Ishikawa (cell line): ENCODE measurements at regions not wholly inside any gene's neighbourhood (a gene's known extent, or its start where the extent isn't known, plus 50 kb on each side); places are given as distances from the start of the nearest gene placed in this dataset.

Source experiments
- CEBPB ChIP-seq: IDR thresholded peaks from 2 replicates; pipeline ENCODE4 v1.6.1; 2012
- CREB1 ChIP-seq: IDR thresholded peaks from 2 replicates; pipeline ENCODE4 v1.6.1; 2012; ENCODE audit warnings: low read depth
- EGR1 ChIP-seq: IDR thresholded peaks from 2 replicates; pipeline ENCODE4 v1.6.1; 2012
- EP300 ChIP-seq: IDR thresholded peaks from 2 replicates; pipeline ENCODE4 v1.6.1; 2012; ENCODE audit warnings: borderline replicate concordance
- FOXM1 ChIP-seq: IDR thresholded peaks from 2 replicates; pipeline ENCODE4 v1.6.1; 2012; ENCODE audit warnings: low read depth, borderline replicate concordance
- NFIC ChIP-seq: IDR thresholded peaks from 2 replicates; pipeline ENCODE4 v1.6.1; 2012
- RAD21 ChIP-seq: IDR thresholded peaks from 2 replicates; pipeline ENCODE4 v1.6.1; 2012; ENCODE audit warnings: low read depth
- TAF1 ChIP-seq: IDR thresholded peaks from 2 replicates; pipeline ENCODE4 v1.6.1; 2012; ENCODE audit warnings: low read depth, mild to moderate bottlenecking
- TCF12 ChIP-seq: IDR thresholded peaks from 2 replicates; pipeline ENCODE4 v1.6.1; 2012; ENCODE audit warnings: low read depth
- TEAD4 ChIP-seq: IDR thresholded peaks from 2 replicates; pipeline ENCODE4 v1.6.1; 2012
- YY1 ChIP-seq: IDR thresholded peaks from 2 replicates; pipeline ENCODE4 v1.6.1; 2012; ENCODE audit warnings: low read depth
- ZBTB7A ChIP-seq: IDR thresholded peaks from 2 replicates; pipeline ENCODE4 v1.6.1; 2012; ENCODE audit warnings: low read depth
- TF ChIP-seq, protein P1 (sequence below): IDR thresholded peaks from 2 replicates; pipeline ENCODE4 v1.6.1; 2012
- TF ChIP-seq, protein P2 (sequence below): IDR thresholded peaks from 2 replicates; pipeline ENCODE4 v1.6.1; 2012; ENCODE audit warnings: low read depth, mild to moderate bottlenecking
- TF ChIP-seq, protein P3 (sequence below): IDR thresholded peaks from 2 replicates; pipeline ENCODE4 v1.6.1; 2012

DNA sequence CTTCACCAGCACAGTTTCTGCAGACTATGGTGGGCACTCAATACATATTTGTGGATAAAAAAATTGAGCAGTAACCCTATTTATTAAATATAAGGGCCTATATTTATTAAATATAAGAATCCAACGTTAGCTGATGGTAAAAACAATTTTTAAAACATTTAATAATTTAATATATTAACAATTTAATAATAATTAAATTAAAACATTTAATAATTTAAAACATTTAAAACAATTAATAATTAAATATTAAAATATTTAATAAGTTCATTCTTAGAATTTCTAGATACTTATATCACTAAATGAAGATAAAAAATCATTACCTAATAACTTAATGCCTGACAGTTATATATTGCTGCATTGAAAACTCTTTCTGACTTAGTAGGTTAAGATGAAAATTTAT is 880.2 kb upstream of the EPHA6 start:
- TF ChIP-seq RAD21 (no peak), ZBTB7A (no peak), CREB1 (no peak), CEBPB (no peak), NFIC (no peak), TAF1 (no peak), EP300 (no peak), TCF12 (no peak), YY1 (no peak), EGR1 (no peak), FOXM1 (no peak), TEAD4 (no peak)
- TF ChIP-seq, protein P1, sequence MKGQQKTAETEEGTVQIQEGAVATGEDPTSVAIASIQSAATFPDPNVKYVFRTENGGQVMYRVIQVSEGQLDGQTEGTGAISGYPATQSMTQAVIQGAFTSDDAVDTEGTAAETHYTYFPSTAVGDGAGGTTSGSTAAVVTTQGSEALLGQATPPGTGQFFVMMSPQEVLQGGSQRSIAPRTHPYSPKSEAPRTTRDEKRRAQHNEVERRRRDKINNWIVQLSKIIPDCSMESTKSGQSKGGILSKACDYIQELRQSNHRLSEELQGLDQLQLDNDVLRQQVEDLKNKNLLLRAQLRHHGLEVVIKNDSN = no peak
- TF ChIP-seq, protein P2, sequence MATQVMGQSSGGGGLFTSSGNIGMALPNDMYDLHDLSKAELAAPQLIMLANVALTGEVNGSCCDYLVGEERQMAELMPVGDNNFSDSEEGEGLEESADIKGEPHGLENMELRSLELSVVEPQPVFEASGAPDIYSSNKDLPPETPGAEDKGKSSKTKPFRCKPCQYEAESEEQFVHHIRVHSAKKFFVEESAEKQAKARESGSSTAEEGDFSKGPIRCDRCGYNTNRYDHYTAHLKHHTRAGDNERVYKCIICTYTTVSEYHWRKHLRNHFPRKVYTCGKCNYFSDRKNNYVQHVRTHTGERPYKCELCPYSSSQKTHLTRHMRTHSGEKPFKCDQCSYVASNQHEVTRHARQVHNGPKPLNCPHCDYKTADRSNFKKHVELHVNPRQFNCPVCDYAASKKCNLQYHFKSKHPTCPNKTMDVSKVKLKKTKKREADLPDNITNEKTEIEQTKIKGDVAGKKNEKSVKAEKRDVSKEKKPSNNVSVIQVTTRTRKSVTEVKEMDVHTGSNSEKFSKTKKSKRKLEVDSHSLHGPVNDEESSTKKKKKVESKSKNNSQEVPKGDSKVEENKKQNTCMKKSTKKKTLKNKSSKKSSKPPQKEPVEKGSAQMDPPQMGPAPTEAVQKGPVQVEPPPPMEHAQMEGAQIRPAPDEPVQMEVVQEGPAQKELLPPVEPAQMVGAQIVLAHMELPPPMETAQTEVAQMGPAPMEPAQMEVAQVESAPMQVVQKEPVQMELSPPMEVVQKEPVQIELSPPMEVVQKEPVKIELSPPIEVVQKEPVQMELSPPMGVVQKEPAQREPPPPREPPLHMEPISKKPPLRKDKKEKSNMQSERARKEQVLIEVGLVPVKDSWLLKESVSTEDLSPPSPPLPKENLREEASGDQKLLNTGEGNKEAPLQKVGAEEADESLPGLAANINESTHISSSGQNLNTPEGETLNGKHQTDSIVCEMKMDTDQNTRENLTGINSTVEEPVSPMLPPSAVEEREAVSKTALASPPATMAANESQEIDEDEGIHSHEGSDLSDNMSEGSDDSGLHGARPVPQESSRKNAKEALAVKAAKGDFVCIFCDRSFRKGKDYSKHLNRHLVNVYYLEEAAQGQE = no peak
- TF ChIP-seq, protein P3, sequence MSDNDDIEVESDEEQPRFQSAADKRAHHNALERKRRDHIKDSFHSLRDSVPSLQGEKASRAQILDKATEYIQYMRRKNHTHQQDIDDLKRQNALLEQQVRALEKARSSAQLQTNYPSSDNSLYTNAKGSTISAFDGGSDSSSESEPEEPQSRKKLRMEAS = no peak

DNA sequence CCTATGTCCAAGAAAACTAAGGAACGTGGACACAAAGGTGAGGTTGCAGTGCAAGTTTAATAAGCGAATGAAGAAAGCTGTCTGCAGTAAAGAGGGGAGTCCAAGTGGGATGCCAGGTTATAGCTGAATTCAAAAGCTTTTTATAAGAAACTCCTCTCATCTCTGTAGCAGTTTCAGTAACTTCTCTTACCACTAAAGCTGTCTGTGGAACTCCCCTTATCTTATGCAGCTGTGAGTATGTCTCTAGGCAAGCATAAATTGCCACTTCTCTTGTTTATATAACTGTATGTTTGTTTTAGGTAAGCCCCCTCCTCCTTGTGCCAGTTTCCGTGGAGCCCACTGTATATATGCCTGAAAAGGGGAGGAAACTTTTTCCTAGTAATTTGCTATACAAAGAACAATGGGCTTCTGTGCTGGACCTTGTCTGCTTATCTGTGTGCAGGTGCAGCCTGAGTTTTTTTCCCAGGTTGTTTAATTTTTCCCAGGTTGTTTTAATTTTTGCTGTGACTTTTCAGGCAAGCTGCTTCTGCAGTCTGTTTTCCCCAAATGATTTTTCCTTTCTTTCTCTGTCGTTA is 875.1 kb upstream of the EPHA6 start:
- TF ChIP-seq NFIC (no peak), YY1 (no peak), EP300 (no peak), RAD21 (no peak), ZBTB7A (no peak), TAF1 (no peak), TEAD4 (no peak), FOXM1 (no peak), TCF12 (no peak), CREB1 (no peak), EGR1 (no peak), CEBPB (no peak)
- TF ChIP-seq, protein P1 = no peak
- TF ChIP-seq, protein P2 = no peak
- TF ChIP-seq, protein P3 = no peak

- TF ChIP-seq EGR1 (no peak), CEBPB (no peak), NFIC (no peak), TCF12 (no peak), EP300 (no peak), FOXM1 (no peak)
- TF ChIP-seq, protein P3 = no peak
- TF ChIP-seq, protein P2 = no peak
Measured at GRCh38 chr3:95965704-95966336, 848.6 kb upstream of the EPHA6 start.

GRCh38 chr3:95971573-95971972 is 842.8 kb upstream of the EPHA6 start:
- TF ChIP-seq, protein P1 = no peak
- TF ChIP-seq EGR1 (no peak), FOXM1 (no peak), TCF12 (no peak), YY1 (no peak), TAF1 (no peak), EP300 (no peak), NFIC (no peak), CREB1 (no peak), CEBPB (no peak), RAD21 (no peak), ZBTB7A (no peak), TEAD4 (no peak)
- TF ChIP-seq, protein P3 = no peak
- TF ChIP-seq, protein P2 = no peak
